GM23338 (cell line): ENCODE measurements at regions not wholly inside any gene's neighbourhood (a gene's known extent, or its start where the extent isn't known, plus 50 kb on each side); places are given as distances from the start of the nearest gene placed in this dataset.

Experiments used
- CREB1 ChIP-seq: fragments of 250-450 bp; sonication (Bioruptor Pico); IDR thresholded peaks from 2 replicates; pipeline ENCODE4 v1.5.0; 2020; ENCODE audit warnings: low read depth, mild to moderate bottlenecking, moderate library complexity
- EZH2 ChIP-seq: fragments of 200-600 bp; sonication (generic); IDR thresholded peaks from one replicate; pipeline ENCODE4 v1.8.0; 2017; ENCODE audit warnings: antibody characterized with exemption, mild to moderate bottlenecking, low read depth; ENCODE audit not compliant: unreplicated experiment
- EZH2phosphoT487 ChIP-seq: fragments of 200-600 bp; sonication (generic); IDR thresholded peaks from one replicate; pipeline ENCODE4 v1.8.1; 2018; ENCODE audit warnings: antibody characterized with exemption; ENCODE audit not compliant: unreplicated experiment
- POLR2AphosphoS5 ChIP-seq: IDR thresholded peaks from 2 replicates; pipeline ENCODE4 v1.6.1; 2016; ENCODE audit warnings: antibody characterized with exemption, low read depth
- ZNF331 ChIP-seq: fragments of 250-450 bp; sonication (Bioruptor Pico); IDR thresholded peaks from 2 replicates; pipeline ENCODE4 v1.5.0; 2020; ENCODE audit warnings: low read depth, mild to moderate bottlenecking, moderate library complexity
- TF ChIP-seq, protein P1 (sequence below), 2 experiments: fragments of 200-600 bp in 1 of 2; sonication (generic) in 1 of 2; conservative IDR thresholded peaks; 2 replicates each; pipeline versions ENCODE4 v1.5.1 to v1.6.1; 2016 to 2017; ENCODE audit warnings: antibody characterized with exemption in 2 of 2, low read depth in 2 of 2, mild to moderate bottlenecking in 2 of 2, moderate library complexity in 1 of 2
- TF ChIP-seq, protein P2 (sequence below): IDR thresholded peaks from 2 replicates; pipeline ENCODE4 v1.6.1; 2016; ENCODE audit warnings: antibody characterized with exemption
- TF ChIP-seq, protein P3 (sequence below): IDR thresholded peaks from one replicate; pipeline ENCODE4 v1.6.1; 2018; ENCODE audit warnings: antibody characterized with exemption; ENCODE audit not compliant: unreplicated experiment

GRCh38 chr6:168154263-168154917 lies 75.4 kb upstream of the FRMD1 start:
- no peak for TF ChIP-seq POLR2AphosphoS5
- TF ChIP-seq, protein P1, sequence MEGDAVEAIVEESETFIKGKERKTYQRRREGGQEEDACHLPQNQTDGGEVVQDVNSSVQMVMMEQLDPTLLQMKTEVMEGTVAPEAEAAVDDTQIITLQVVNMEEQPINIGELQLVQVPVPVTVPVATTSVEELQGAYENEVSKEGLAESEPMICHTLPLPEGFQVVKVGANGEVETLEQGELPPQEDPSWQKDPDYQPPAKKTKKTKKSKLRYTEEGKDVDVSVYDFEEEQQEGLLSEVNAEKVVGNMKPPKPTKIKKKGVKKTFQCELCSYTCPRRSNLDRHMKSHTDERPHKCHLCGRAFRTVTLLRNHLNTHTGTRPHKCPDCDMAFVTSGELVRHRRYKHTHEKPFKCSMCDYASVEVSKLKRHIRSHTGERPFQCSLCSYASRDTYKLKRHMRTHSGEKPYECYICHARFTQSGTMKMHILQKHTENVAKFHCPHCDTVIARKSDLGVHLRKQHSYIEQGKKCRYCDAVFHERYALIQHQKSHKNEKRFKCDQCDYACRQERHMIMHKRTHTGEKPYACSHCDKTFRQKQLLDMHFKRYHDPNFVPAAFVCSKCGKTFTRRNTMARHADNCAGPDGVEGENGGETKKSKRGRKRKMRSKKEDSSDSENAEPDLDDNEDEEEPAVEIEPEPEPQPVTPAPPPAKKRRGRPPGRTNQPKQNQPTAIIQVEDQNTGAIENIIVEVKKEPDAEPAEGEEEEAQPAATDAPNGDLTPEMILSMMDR (conservative IDR thresholded peaks at IDR 0.05; ENCODE audit: low read depth in 2 of 2) = no peak
- TF ChIP-seq, protein P2, sequence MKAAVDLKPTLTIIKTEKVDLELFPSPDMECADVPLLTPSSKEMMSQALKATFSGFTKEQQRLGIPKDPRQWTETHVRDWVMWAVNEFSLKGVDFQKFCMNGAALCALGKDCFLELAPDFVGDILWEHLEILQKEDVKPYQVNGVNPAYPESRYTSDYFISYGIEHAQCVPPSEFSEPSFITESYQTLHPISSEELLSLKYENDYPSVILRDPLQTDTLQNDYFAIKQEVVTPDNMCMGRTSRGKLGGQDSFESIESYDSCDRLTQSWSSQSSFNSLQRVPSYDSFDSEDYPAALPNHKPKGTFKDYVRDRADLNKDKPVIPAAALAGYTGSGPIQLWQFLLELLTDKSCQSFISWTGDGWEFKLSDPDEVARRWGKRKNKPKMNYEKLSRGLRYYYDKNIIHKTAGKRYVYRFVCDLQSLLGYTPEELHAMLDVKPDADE = no peak
- no peak for TF ChIP-seq CREB1 (CRISPR knock-in tag)
- TF ChIP-seq, protein P3, sequence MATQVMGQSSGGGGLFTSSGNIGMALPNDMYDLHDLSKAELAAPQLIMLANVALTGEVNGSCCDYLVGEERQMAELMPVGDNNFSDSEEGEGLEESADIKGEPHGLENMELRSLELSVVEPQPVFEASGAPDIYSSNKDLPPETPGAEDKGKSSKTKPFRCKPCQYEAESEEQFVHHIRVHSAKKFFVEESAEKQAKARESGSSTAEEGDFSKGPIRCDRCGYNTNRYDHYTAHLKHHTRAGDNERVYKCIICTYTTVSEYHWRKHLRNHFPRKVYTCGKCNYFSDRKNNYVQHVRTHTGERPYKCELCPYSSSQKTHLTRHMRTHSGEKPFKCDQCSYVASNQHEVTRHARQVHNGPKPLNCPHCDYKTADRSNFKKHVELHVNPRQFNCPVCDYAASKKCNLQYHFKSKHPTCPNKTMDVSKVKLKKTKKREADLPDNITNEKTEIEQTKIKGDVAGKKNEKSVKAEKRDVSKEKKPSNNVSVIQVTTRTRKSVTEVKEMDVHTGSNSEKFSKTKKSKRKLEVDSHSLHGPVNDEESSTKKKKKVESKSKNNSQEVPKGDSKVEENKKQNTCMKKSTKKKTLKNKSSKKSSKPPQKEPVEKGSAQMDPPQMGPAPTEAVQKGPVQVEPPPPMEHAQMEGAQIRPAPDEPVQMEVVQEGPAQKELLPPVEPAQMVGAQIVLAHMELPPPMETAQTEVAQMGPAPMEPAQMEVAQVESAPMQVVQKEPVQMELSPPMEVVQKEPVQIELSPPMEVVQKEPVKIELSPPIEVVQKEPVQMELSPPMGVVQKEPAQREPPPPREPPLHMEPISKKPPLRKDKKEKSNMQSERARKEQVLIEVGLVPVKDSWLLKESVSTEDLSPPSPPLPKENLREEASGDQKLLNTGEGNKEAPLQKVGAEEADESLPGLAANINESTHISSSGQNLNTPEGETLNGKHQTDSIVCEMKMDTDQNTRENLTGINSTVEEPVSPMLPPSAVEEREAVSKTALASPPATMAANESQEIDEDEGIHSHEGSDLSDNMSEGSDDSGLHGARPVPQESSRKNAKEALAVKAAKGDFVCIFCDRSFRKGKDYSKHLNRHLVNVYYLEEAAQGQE = no peak
- no peak for TF ChIP-seq EZH2
- no peak for TF ChIP-seq ZNF331 (CRISPR knock-in tag)
- no peak for TF ChIP-seq EZH2phosphoT487
